Stimulated activated naive CD8-positive, alpha-beta T cell treated with anti-CD3 and anti-CD28 coated beads, Interleukin-15, Interleukin-2, amounts not matched to agents 100 ng/mL and 50 ng/mL, for 24 hours (primary cell): ENCODE measurements at regions not wholly inside any gene's neighbourhood (a gene's known extent, or its start where the extent isn't known, plus 50 kb on each side); places are given as distances from the start of the nearest gene placed in this dataset.

ENCODE experiments used
- H3K27ac Mint-ChIP-seq: one replicate; pipeline ENCODE4 v1.8.0; 2021; ENCODE audit warnings: mild to moderate bottlenecking, mixed read lengths
- H3K27me3 Mint-ChIP-seq: one replicate; pipeline ENCODE4 v1.8.0; 2021; ENCODE audit warnings: mixed read lengths
- H3K36me3 Mint-ChIP-seq: one replicate; pipeline ENCODE4 v1.8.0; 2021; ENCODE audit warnings: low read depth, mixed read lengths
- H3K4me1 Mint-ChIP-seq: one replicate; pipeline ENCODE4 v1.8.0; 2021; ENCODE audit warnings: low read depth, mixed read lengths
- H3K4me3 Mint-ChIP-seq: one replicate; pipeline ENCODE4 v1.8.0; 2021; ENCODE audit warnings: mild to moderate bottlenecking, mixed read lengths
- H3K9me3 Mint-ChIP-seq: one replicate; pipeline ENCODE4 v1.8.0; 2021; ENCODE audit warnings: mixed read lengths

- Mint-ChIP-seq H3K27me3 (peaks cover 62% of the 10 kb centered on the region), H3K4me1 (peaks cover 17% of the 10 kb centered on the region), H3K9me3 (no peaks in the 10 kb centered on the region), H3K27ac (no peak overlapping the region), H3K4me3 (no peak overlapping the region), H3K36me3 (no peaks in the 10 kb centered on the region)
Measured at GRCh38 chr17:45702666-45703266, 81.4 kb upstream of the CRHR1 start.

DNA sequence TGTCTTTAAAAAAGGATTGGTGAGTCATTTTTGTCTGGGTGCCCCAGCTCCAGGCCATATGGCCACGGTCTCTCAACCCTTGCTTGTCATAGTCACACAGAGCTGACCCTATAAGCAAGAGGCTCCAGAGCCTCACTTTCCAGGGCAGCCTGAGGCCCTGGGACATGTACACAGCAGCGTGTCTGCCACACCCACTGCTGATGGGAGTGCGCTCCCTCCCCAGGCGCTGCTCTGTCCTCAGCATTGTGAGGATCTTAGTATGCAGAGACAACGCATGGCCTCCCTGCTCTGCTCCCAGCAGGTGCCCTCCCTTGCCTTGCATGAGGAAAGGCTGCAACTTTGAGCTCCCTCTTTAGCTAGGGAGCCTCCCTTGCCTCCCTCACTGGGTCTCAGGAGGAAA is 80.8 kb upstream of the CRHR1 start:
- no peaks in the 10 kb centered on the region for H3K9me3 Mint-ChIP-seq
- H3K4me3 Mint-ChIP-seq: no peak overlapping the region
- H3K4me1 Mint-ChIP-seq: peaks cover 17% of the 10 kb centered on the region
- H3K36me3 Mint-ChIP-seq: no peaks in the 10 kb centered on the region
- H3K27me3 Mint-ChIP-seq: peaks cover 65% of the 10 kb centered on the region
- H3K27ac Mint-ChIP-seq: no peak overlapping the region

DNA sequence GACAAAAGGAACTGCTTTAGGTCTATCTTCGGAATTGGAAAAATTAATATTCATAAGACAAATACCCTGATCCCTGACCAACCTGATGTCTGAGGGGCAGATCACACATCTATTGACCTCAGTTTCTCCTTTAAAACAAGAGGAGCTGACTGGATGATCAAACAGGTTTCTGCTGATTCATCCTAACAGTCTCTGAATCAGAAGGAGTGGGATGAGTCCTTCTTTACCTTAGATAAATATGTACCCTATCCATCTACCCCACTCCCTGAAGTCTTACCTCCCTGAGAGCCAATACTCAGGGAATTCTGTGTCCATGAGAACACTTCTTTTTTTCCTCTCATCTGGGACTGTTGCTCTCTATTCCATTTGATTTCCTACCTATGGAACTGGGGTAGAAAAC is 80.3 kb upstream of the CRHR1 start:
- H3K9me3 Mint-ChIP-seq: no peaks in the 10 kb centered on the region
- no peak overlapping the region for H3K4me3 Mint-ChIP-seq
- H3K27ac Mint-ChIP-seq: no peak overlapping the region
- peaks cover 17% of the 10 kb centered on the region for H3K4me1 Mint-ChIP-seq
- peaks cover 68% of the 10 kb centered on the region for H3K27me3 Mint-ChIP-seq
- no peaks in the 10 kb centered on the region for H3K36me3 Mint-ChIP-seq

DNA sequence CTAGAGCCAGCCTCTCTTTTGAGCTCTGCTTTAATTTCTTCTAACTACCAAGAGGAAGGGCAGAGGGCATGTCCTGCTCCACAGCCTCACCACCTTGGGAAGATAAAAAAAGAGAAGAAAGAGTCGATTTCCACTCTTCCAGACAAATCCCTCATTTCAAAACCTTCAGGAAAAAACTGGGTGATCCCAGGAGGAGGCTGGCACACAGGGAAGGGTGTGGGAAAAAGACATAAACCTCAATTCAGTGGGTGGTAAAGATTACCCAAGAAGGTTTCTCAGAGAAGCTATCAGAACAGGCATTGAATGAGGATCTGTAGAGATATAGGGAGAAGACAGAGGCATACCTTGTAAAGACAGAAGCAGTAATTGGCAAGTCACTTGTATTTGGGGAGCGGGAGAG is 79.9 kb upstream of the CRHR1 start:
- Mint-ChIP-seq H3K27me3 (peaks cover 71% of the 10 kb centered on the region), H3K36me3 (no peaks in the 10 kb centered on the region), H3K27ac (no peak overlapping the region), H3K4me3 (no peak overlapping the region), H3K9me3 (no peaks in the 10 kb centered on the region), H3K4me1 (peaks cover 17% of the 10 kb centered on the region)

GRCh38 chr17:45705123-45706009 is 78.8 kb upstream of the CRHR1 start:
- H3K4me1 Mint-ChIP-seq: peaks cover 17% of the 10 kb centered on the region
- H3K36me3 Mint-ChIP-seq: no peaks in the 10 kb centered on the region
- no peaks in the 10 kb centered on the region for H3K9me3 Mint-ChIP-seq
- H3K27ac Mint-ChIP-seq: no peak overlapping the region
- H3K4me3 Mint-ChIP-seq: no peak overlapping the region
- H3K27me3 Mint-ChIP-seq: peaks cover 63% of the 10 kb centered on the region

- Mint-ChIP-seq H3K36me3 (no peaks in the 10 kb centered on the region), H3K27ac (peak overlapping the region; percentile 13), H3K9me3 (no peaks in the 10 kb centered on the region), H3K4me1 (peaks cover 17% of the 10 kb centered on the region), H3K27me3 (peaks cover 62% of the 10 kb centered on the region), H3K4me3 (no peak overlapping the region)
Measured at GRCh38 chr17:45706033-45706432, 78.1 kb upstream of the CRHR1 start.

DNA sequence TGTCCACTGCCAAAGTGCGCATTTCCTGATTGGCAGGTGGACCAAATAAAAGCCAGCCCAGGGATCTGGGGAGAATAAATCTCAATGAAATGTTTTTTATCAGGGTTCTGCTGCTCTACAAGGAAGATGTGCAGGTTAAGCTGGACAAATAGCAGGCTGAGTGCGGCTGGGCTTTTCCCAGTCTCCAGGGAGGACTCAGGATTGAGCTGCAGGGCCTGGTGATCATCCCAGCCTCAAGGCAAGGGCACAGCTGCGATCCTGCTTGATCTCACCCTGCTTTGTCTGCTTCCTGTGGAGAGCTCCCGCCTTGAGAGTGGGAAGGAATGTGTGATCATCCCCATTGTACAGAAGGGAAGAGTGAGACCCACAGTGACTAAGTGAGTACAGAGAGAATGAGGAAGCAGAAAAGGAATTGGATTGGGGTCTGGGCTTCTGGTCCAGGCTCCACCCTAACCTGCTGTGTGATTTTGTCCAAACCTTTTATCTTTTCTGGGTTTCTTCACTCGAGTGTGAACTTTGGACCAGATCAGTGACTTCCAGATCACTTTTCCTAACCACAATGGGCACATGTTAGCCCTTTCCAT is 75.3 kb upstream of the CRHR1 start:
- Mint-ChIP-seq H3K4me1 (peaks cover 17% of the 10 kb centered on the region), H3K27ac (no peak overlapping the region), H3K27me3 (peaks cover 53% of the 10 kb centered on the region), H3K4me3 (no peak overlapping the region), H3K9me3 (no peaks in the 10 kb centered on the region), H3K36me3 (no peaks in the 10 kb centered on the region)

- Mint-ChIP-seq H3K4me1 (peaks cover 17% of the 10 kb centered on the region), H3K36me3 (no peaks in the 10 kb centered on the region), H3K9me3 (no peaks in the 10 kb centered on the region), H3K27me3 (peaks cover 49% of the 10 kb centered on the region), H3K27ac (no peak overlapping the region), H3K4me3 (no peak overlapping the region)
Measured at GRCh38 chr17:45709728-45710288, 74.3 kb upstream of the CRHR1 start.

DNA sequence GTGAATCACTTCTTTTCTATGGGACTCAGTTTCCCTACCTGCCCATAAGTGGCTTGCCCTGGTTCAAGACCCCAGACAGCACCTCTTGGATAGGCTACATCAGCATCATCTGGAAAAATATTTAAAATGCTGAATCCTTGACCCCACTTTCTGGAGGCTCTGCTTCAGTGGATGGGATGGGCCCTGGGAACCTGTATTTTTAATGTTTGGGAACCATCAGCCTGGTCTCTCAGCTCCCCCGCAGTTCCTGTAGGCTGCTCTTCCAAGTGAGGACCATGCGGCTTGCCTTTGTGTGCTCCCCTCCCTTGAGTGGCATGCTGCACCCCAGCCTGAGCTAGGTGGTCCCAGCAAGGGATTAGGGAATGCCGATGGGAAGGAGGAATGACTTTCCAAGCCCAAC is 68.3 kb upstream of the CRHR1 start:
- no peaks in the 10 kb centered on the region for H3K36me3 Mint-ChIP-seq
- no peaks in the 10 kb centered on the region for H3K9me3 Mint-ChIP-seq
- no peak overlapping the region for H3K4me3 Mint-ChIP-seq
- H3K27me3 Mint-ChIP-seq: peaks cover 52% of the 10 kb centered on the region
- H3K27ac Mint-ChIP-seq: no peak overlapping the region
- no peaks in the 10 kb centered on the region for H3K4me1 Mint-ChIP-seq

DNA sequence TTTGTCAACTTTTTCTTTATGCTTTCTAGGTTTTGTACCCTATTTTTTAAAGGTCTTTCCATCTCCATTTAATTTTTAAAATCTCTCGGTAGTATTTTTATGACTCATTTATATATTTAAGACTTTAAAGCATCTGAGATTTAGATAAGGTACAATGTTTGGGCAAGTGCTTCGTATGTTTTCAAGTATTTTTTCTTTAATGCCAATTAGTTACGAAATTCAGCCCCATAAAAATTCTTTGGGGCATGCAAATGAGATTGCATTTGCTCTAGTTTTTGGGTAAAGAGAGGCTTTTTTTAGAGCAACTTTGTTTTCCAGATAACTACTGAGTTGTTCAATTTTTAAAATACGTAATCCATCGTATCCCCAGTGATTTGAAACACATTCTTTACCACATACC is 65.3 kb upstream of the CRHR1 start:
- Mint-ChIP-seq H3K27me3 (peaks cover 46% of the 10 kb centered on the region), H3K4me1 (no peaks in the 10 kb centered on the region), H3K4me3 (no peak overlapping the region), H3K9me3 (no peaks in the 10 kb centered on the region), H3K36me3 (no peaks in the 10 kb centered on the region), H3K27ac (no peak overlapping the region)

GRCh38 chr17:45719335-45720071 is 64.6 kb upstream of the CRHR1 start:
- Mint-ChIP-seq H3K36me3 (no peaks in the 10 kb centered on the region), H3K9me3 (peaks cover 3% of the 10 kb centered on the region), H3K27ac (no peak overlapping the region), H3K4me3 (no peak overlapping the region), H3K4me1 (no peaks in the 10 kb centered on the region), H3K27me3 (peaks cover 46% of the 10 kb centered on the region)

DNA sequence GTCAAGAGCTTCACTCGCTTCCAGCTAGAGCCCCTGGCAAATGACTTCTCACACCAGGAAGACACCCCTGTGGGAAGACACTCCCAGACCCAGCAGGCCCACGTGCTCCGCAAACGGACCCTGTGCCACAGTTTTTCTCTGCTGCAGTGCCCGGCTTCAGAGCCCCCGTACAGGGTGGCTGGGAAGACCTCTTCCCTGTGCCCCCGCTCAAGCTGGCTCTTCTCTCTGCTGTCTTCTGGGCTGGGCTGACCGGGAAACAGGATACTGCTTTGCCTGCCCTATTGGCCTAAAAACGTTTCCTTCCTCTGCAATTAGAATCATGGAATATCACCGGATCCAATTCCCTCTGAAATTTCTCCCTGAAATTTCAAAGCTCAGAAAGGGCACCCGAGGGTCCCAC is 63.7 kb upstream of the CRHR1 start:
- Mint-ChIP-seq H3K27me3 (peaks cover 43% of the 10 kb centered on the region), H3K36me3 (no peaks in the 10 kb centered on the region), H3K4me3 (no peak overlapping the region), H3K27ac (no peak overlapping the region), H3K4me1 (no peaks in the 10 kb centered on the region), H3K9me3 (peaks cover 3% of the 10 kb centered on the region)

GRCh38 chr17:45722161-45722560 is 62.0 kb upstream of the CRHR1 start:
- H3K27me3 Mint-ChIP-seq: peaks cover 47% of the 10 kb centered on the region

DNA sequence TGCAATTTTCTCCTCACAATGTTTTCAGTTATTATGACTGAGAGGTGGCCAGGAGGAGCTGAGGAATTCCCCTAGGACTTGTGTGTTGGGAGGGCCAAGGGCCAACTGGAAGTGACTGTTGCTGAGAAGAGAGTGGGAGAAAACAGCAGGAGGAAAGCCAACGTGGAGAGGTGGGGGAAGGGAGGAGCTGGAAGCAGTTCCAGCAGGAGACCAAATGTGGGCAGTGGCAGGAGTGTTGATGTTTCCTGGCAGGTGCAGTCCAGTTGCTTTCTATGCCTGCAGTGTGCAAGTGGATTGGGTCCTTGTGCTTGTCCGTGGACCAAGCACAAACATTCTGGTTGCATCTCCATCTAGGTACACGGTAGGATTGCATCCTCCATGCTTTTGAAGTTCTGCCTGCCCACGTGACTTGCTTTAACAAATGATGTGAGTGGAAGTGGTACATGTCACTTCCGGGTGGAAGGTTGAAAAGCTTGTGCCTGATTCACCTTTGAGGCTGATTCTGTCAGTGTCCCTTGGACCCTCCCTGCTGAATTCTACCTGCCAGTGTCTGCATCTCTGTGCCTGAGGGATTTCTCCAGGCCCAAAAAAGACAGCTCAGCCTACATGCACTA is 54.7 kb upstream of the CRHR1 start:
- Mint-ChIP-seq H3K36me3 (peaks cover 9% of the 10 kb centered on the region), H3K27ac (no peak overlapping the region), H3K4me3 (no peak overlapping the region), H3K9me3 (peaks cover 14% of the 10 kb centered on the region), H3K27me3 (peaks cover 43% of the 10 kb centered on the region), H3K4me1 (no peaks in the 10 kb centered on the region)

More at GRCh38 chr17:45722161-45722560, 62.0 kb upstream of the CRHR1 start:
- no peaks in the 10 kb centered on the region for H3K4me1 Mint-ChIP-seq
- peaks cover 3% of the 10 kb centered on the region for H3K9me3 Mint-ChIP-seq
- no peak overlapping the region for H3K4me3 Mint-ChIP-seq
- no peak overlapping the region for H3K27ac Mint-ChIP-seq
- H3K36me3 Mint-ChIP-seq: no peaks in the 10 kb centered on the region
